AG08396 (cell line): ENCODE measurements at regions not wholly inside any gene's neighbourhood (a gene's known extent, or its start where the extent isn't known, plus 50 kb on each side); places are given as distances from the start of the nearest gene placed in this dataset.
"Not testable (repeated sequence)": the region's sequence is repeated elsewhere in the genome, so short reads cannot be mapped to it uniquely, and the experiment has no call there.

ENCODE experiments used
- DNase-seq: peaks from one replicate; pipeline ENCODE4 v3.0.0; 2012; ENCODE audit warnings: low spot score, mixed read lengths

- no peak for DNase-seq
Observed at GRCh38 chr2:5616019-5616418, 76.2 kb upstream of the SOX11 start.

- no peak for DNase-seq
Observed at GRCh38 chr2:5617358-5617757, 74.8 kb upstream of the SOX11 start.

- no peak for DNase-seq
Observed at GRCh38 chr2:5617796-5618195, 74.4 kb upstream of the SOX11 start.

- no peak for DNase-seq
Observed at GRCh38 chr2:5618271-5618670, 73.9 kb upstream of the SOX11 start.

- DNase-seq = not testable (repeated sequence)
Observed at GRCh38 chr2:5625556-5626065, 66.6 kb upstream of the SOX11 start.

GRCh38 chr2:5628484-5628883 lies 63.7 kb upstream of the SOX11 start:
- DNase-seq = not testable (repeated sequence)

GRCh38 chr2:5629510-5629909 lies 62.7 kb upstream of the SOX11 start:
- not testable (repeated sequence) for DNase-seq

GRCh38 chr2:5637051-5637450 lies 55.1 kb upstream of the SOX11 start:
- DNase-seq = not testable (repeated sequence)
